HEK293T (cell line): ENCODE measurements at regions not wholly inside any gene's neighbourhood (a gene's known extent, or its start where the extent isn't known, plus 50 kb on each side); places are given as distances from the start of the nearest gene placed in this dataset.

ENCODE experiments used
- ARNT ChIP-seq: fragments of 450-650 bp; IDR thresholded peaks from 2 replicates; pipeline ENCODE4 v1.6.1; 2017; ENCODE audit warnings: mild to moderate bottlenecking
- BHLHE40 ChIP-seq: fragments of 450-650 bp; IDR thresholded peaks from 2 replicates; pipeline ENCODE4 v1.6.1; 2016; ENCODE audit warnings: mild to moderate bottlenecking, moderate library complexity, borderline replicate concordance
- CTBP1 ChIP-seq: fragments of 450-650 bp; IDR thresholded peaks from 2 replicates; pipeline ENCODE4 v1.6.1; 2016; ENCODE audit warnings: borderline replicate concordance
- ELF4 ChIP-seq: fragments of 450-650 bp; IDR thresholded peaks from 2 replicates; pipeline ENCODE4 v1.6.1; 2017; ENCODE audit warnings: antibody characterized with exemption
- FOXA1 ChIP-seq: fragments of 450-650 bp; IDR thresholded peaks from 2 replicates; pipeline ENCODE4 v1.6.1; 2016; ENCODE audit warnings: mild to moderate bottlenecking
- FOXM1 ChIP-seq: fragments of 450-650 bp; IDR thresholded peaks from 2 replicates; pipeline ENCODE4 v1.6.1; 2017; ENCODE audit warnings: mild to moderate bottlenecking, borderline replicate concordance
- L3MBTL2 ChIP-seq: fragments of 450-650 bp; conservative IDR thresholded peaks from 2 replicates; pipeline ENCODE4 v1.6.1; 2016; ENCODE audit warnings: mild to moderate bottlenecking
- NFRKB ChIP-seq: fragments of 450-650 bp; IDR thresholded peaks from 2 replicates; pipeline ENCODE4 v1.6.1; 2016; ENCODE audit warnings: mild to moderate bottlenecking, moderate library complexity
- TARDBP ChIP-seq: fragments of 450-650 bp; IDR thresholded peaks from 2 replicates; pipeline ENCODE4 v1.6.1; 2016
- ZNF384 ChIP-seq: fragments of 450-650 bp; IDR thresholded peaks from 2 replicates; pipeline ENCODE4 v1.6.1; 2016
- TF ChIP-seq, protein P1 (sequence below): fragments of 450-650 bp; IDR thresholded peaks from 2 replicates; pipeline ENCODE4 v1.6.1; 2016

DNA sequence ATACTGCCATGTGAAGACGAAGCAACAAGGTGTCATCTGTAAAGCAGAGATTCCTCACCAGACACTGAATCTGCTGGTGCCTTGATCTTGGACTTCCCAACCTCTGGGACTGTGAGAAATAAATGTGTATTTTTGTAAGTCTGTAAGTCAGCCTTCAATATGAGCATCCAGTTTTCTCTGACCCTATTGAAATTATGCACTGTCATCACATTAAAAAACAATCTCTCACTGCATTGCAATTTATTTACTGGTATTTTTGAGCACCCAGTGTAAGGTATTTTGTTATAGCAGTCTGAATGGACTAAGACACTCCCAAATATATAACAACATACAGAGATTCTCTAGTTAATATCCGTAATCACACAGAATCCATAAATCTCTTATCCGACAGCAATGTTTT lies 77.5 kb upstream of the CDK6 start:
- TF ChIP-seq L3MBTL2, result no peak
- TF ChIP-seq FOXA1, result no peak
- TF ChIP-seq ARNT, result no peak
- no peak for TF ChIP-seq ZNF384
- no peak for TF ChIP-seq NFRKB
- no peak for TF ChIP-seq TARDBP
- no peak for TF ChIP-seq ELF4
- no peak for TF ChIP-seq CTBP1
- no peak for TF ChIP-seq FOXM1
- no peak for TF ChIP-seq BHLHE40
- TF ChIP-seq, protein P1, sequence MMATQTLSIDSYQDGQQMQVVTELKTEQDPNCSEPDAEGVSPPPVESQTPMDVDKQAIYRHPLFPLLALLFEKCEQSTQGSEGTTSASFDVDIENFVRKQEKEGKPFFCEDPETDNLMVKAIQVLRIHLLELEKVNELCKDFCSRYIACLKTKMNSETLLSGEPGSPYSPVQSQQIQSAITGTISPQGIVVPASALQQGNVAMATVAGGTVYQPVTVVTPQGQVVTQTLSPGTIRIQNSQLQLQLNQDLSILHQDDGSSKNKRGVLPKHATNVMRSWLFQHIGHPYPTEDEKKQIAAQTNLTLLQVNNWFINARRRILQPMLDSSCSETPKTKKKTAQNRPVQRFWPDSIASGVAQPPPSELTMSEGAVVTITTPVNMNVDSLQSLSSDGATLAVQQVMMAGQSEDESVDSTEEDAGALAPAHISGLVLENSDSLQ, result no peak
